Superior temporal gyrus (tissue), 1 donor: ENCODE measurements at regions not wholly inside any gene's neighbourhood (a gene's known extent, or its start where the extent isn't known, plus 50 kb on each side); places are given as distances from the start of the nearest gene placed in this dataset.

Experiments used
- DNase-seq: peaks from one replicate; pipeline ENCODE4 v3.0.0-alpha.2; 2016; ENCODE audit errors: extremely low spot score

GRCh38 chr5:93793159-93793781, 51.9 kb upstream of the POU5F2 start:
- no peak for DNase-seq

GRCh38 chr5:93791518-93791972, 50.1 kb upstream of the POU5F2 start:
- no peak for DNase-seq
